MM.1S (cell line): ENCODE measurements at regions not wholly inside any gene's neighbourhood (a gene's known extent, or its start where the extent isn't known, plus 50 kb on each side); places are given as distances from the start of the nearest gene placed in this dataset.

Source experiments
- DNase-seq: peaks from one replicate; pipeline ENCODE4 v3.0.0-alpha.2; 2015
- H2AFZ ChIP-seq: fragments of 300-600 bp; sonication (generic); 2 replicates; pipeline ENCODE4 v1.6.0; 2016; ENCODE audit warnings: antibody characterized with exemption, low read length
- H3F3A ChIP-seq: fragments of 300-600 bp; sonication (generic); 2 replicates; pipeline ENCODE4 v1.6.1; 2016; ENCODE audit warnings: mild to moderate bottlenecking, antibody characterized with exemption, low read length, moderate library complexity, mixed read lengths; ENCODE audit not compliant: insufficient read depth
- H3K27ac ChIP-seq: fragments of 300-600 bp; sonication (generic); 2 replicates; pipeline ENCODE4 v1.5.1; 2016; ENCODE audit warnings: mild to moderate bottlenecking, low read length
- H3K27me3 ChIP-seq: fragments of 300-600 bp; sonication (generic); replicated peaks from 2 replicates; pipeline ENCODE4 v1.6.0; 2016; ENCODE audit warnings: low read length; ENCODE audit not compliant: insufficient read depth
- H3K36me3 ChIP-seq: fragments of 300-600 bp; sonication (generic); replicated peaks from 2 replicates; pipeline ENCODE4 v1.6.1; 2016; ENCODE audit warnings: mild to moderate bottlenecking, low read length, mixed read lengths; ENCODE audit not compliant: insufficient read depth
- H3K4me1 ChIP-seq: fragments of 300-600 bp; sonication (generic); 2 replicates; pipeline ENCODE4 v1.6.1; 2016; ENCODE audit warnings: low read length, mixed read lengths
- H3K4me2 ChIP-seq: fragments of 300-600 bp; sonication (generic); 2 replicates; pipeline ENCODE4 v1.6.0; 2016; ENCODE audit warnings: low read depth, low read length
- H3K4me3 ChIP-seq: fragments of 300-600 bp; sonication (generic); 2 replicates; pipeline ENCODE4 v1.5.1; 2016; ENCODE audit warnings: low read length, mixed read lengths
- H3K79me2 ChIP-seq: fragments of 300-600 bp; sonication (generic); 2 replicates; pipeline ENCODE4 v1.6.1; 2016; ENCODE audit warnings: mixed run types, low read length, mixed read lengths
- H3K9ac ChIP-seq: fragments of 300-600 bp; sonication (generic); 2 replicates; pipeline ENCODE4 v1.6.1; 2016; ENCODE audit warnings: low read length, mixed read lengths
- H3K9me2 ChIP-seq: fragments of 300-600 bp; sonication (generic); replicated peaks from 2 replicates; pipeline ENCODE4 v1.6.1; 2016; ENCODE audit warnings: mild to moderate bottlenecking, low read length, mixed read lengths; ENCODE audit not compliant: insufficient read depth
- H3K9me3 ChIP-seq: fragments of 300-600 bp; sonication (generic); replicated peaks from 2 replicates; pipeline ENCODE4 v1.6.1; 2016; ENCODE audit warnings: mild to moderate bottlenecking, low read length, mixed read lengths; ENCODE audit not compliant: insufficient read depth
- H4K20me1 ChIP-seq: fragments of 300-600 bp; sonication (generic); 2 replicates; pipeline ENCODE4 v1.6.1; 2016; ENCODE audit warnings: mild to moderate bottlenecking, low read length, moderate library complexity, mixed read lengths; ENCODE audit not compliant: insufficient read depth
- CTCF ChIP-seq: fragments of 300-600 bp; sonication (generic); IDR thresholded peaks from 2 replicates; pipeline ENCODE4 v1.5.1; 2016; ENCODE audit warnings: antibody characterized with exemption, low read length, mixed read lengths
- EZH2 ChIP-seq: fragments of 300-600 bp; sonication (generic); optimal IDR thresholded peaks from 2 replicates; pipeline ENCODE3; 2017; ENCODE audit warnings: low read depth, mild to moderate bottlenecking, antibody characterized with exemption, low read length, mixed read lengths
- EZH2phosphoT487 ChIP-seq: fragments of 300-600 bp; sonication (generic); IDR thresholded peaks from 2 replicates; pipeline ENCODE4 v1.6.1; 2018; ENCODE audit warnings: antibody characterized with exemption, low read length

- H3K79me2 ChIP-seq, result no peaks in the 10 kb centered on the region
- H3F3A ChIP-seq, result no peaks in the 10 kb centered on the region
- no peak overlapping the region for H3K27ac ChIP-seq
- no peak overlapping the region for H3K9ac ChIP-seq
- H3K9me2 ChIP-seq, result no peaks in the 10 kb centered on the region
- no peaks in the 10 kb centered on the region for H4K20me1 ChIP-seq
- no peaks in the 10 kb centered on the region for H3K36me3 ChIP-seq
- DNase-seq, result no peak
- H3K9me3 ChIP-seq, result no peaks in the 10 kb centered on the region
- no peaks in the 10 kb centered on the region for H3K4me1 ChIP-seq
- H3K4me2 ChIP-seq, result no peak overlapping the region
- TF ChIP-seq CTCF (no peak), EZH2 (no peak), EZH2phosphoT487 (no peak)
- H2AFZ ChIP-seq, result no peak overlapping the region
- no peak overlapping the region for H3K4me3 ChIP-seq
- H3K27me3 ChIP-seq, result no peaks in the 10 kb centered on the region
Observed at GRCh38 chr1:173267453-173267945, 60.4 kb upstream of the TNFSF4 start.

GRCh38 chr1:173268261-173268660 is 61.1 kb upstream of the TNFSF4 start:
- H3K9ac ChIP-seq, result no peak overlapping the region
- DNase-seq, result no peak
- H3K9me2 ChIP-seq, result no peaks in the 10 kb centered on the region
- H3K36me3 ChIP-seq, result no peaks in the 10 kb centered on the region
- no peaks in the 10 kb centered on the region for H3K4me1 ChIP-seq
- no peaks in the 10 kb centered on the region for H3K27me3 ChIP-seq
- H3K4me3 ChIP-seq, result no peak overlapping the region
- H4K20me1 ChIP-seq, result no peaks in the 10 kb centered on the region
- no peaks in the 10 kb centered on the region for H3F3A ChIP-seq
- no peak overlapping the region for H3K4me2 ChIP-seq
- H3K9me3 ChIP-seq, result no peaks in the 10 kb centered on the region
- H3K27ac ChIP-seq, result no peak overlapping the region
- TF ChIP-seq CTCF (no peak), EZH2phosphoT487 (no peak), EZH2 (no peak)
- H3K79me2 ChIP-seq, result no peaks in the 10 kb centered on the region
- no peak overlapping the region for H2AFZ ChIP-seq

- Histone ChIP-seq H3K27me3 (no peaks in the 10 kb centered on the region), H3K27ac (no peak overlapping the region), H2AFZ (no peak overlapping the region), H3K79me2 (no peaks in the 10 kb centered on the region), H3K36me3 (no peaks in the 10 kb centered on the region), H3K9me2 (no peaks in the 10 kb centered on the region), H3F3A (no peaks in the 10 kb centered on the region), H3K4me2 (no peak overlapping the region), H4K20me1 (no peaks in the 10 kb centered on the region), H3K4me3 (no peak overlapping the region), H3K9me3 (no peaks in the 10 kb centered on the region), H3K9ac (no peak overlapping the region), H3K4me1 (no peaks in the 10 kb centered on the region)
- TF ChIP-seq EZH2phosphoT487, result no peak
- TF ChIP-seq CTCF, result no peak
- DNase-seq, result no peak
Observed at GRCh38 chr1:173268786-173269277, 61.7 kb upstream of the TNFSF4 start.
